ENCODE measurements at regions not wholly inside any gene's neighbourhood (a gene's known extent, or its start where the extent isn't known, plus 50 kb on each side); places are given as distances from the start of the nearest gene placed in this dataset.

- H3K4me1 Mint-ChIP-seq = no peaks in the 10 kb centered on the region
- no peak for TF ChIP-seq CTCF (IDR thresholded peaks at IDR 0.05)
- no peaks in the 10 kb centered on the region for H3K9me3 Mint-ChIP-seq
- H3K4me3 Mint-ChIP-seq = no peak overlapping the region
- H3K27me3 Mint-ChIP-seq (ENCODE audit: low read depth, poor library complexity) = no peaks in the 10 kb centered on the region
- H3K27ac Mint-ChIP-seq = no peak overlapping the region
- DNase-seq = no peak
- no peaks in the 10 kb centered on the region for H3K36me3 Mint-ChIP-seq (ENCODE audit: low read depth)
These were observed 656.9 kb downstream of the KCNT2 start for GRCh38 chr1:195951313-195951712.

- no peak overlapping the region for H3K27ac Mint-ChIP-seq
- no peaks in the 10 kb centered on the region for H3K27me3 Mint-ChIP-seq (ENCODE audit: low read depth, poor library complexity)
- no peaks in the 10 kb centered on the region for H3K4me1 Mint-ChIP-seq
- no peak for TF ChIP-seq CTCF (IDR thresholded peaks at IDR 0.05)
- no peak for DNase-seq
- no peak overlapping the region for H3K4me3 Mint-ChIP-seq
- H3K9me3 Mint-ChIP-seq = no peaks in the 10 kb centered on the region
- no peaks in the 10 kb centered on the region for H3K36me3 Mint-ChIP-seq (ENCODE audit: low read depth)
These were observed 659.9 kb downstream of the KCNT2 start for GRCh38 chr1:195948123-195948895.

- Mint-ChIP-seq H3K9me3 (no peaks in the 10 kb centered on the region), H3K27ac (no peak overlapping the region), H3K4me1 (no peaks in the 10 kb centered on the region), H3K36me3 (ENCODE audit: low read depth) (no peaks in the 10 kb centered on the region), H3K27me3 (ENCODE audit: low read depth, poor library complexity) (no peaks in the 10 kb centered on the region), H3K4me3 (no peak overlapping the region)
- TF ChIP-seq CTCF (IDR thresholded peaks at IDR 0.05) = no peak
- no peak for DNase-seq
These were observed 661.7 kb downstream of the KCNT2 start for GRCh38 chr1:195946500-195946899.

- Mint-ChIP-seq H3K27ac (no peak overlapping the region), H3K27me3 (ENCODE audit: low read depth, poor library complexity) (no peaks in the 10 kb centered on the region), H3K4me1 (no peaks in the 10 kb centered on the region), H3K36me3 (ENCODE audit: low read depth) (no peaks in the 10 kb centered on the region), H3K9me3 (no peaks in the 10 kb centered on the region), H3K4me3 (no peak overlapping the region)
- no peak for TF ChIP-seq CTCF (IDR thresholded peaks at IDR 0.05)
- no peak for DNase-seq
These were observed 666.4 kb downstream of the KCNT2 start for GRCh38 chr1:195941795-195942194.

- Mint-ChIP-seq H3K27ac (no peak overlapping the region), H3K4me3 (no peak overlapping the region), H3K36me3 (ENCODE audit: low read depth) (no peaks in the 10 kb centered on the region), H3K9me3 (no peaks in the 10 kb centered on the region), H3K4me1 (no peaks in the 10 kb centered on the region), H3K27me3 (ENCODE audit: low read depth, poor library complexity) (peaks cover 2% of the 10 kb centered on the region)
- no peak for DNase-seq
- no peak for TF ChIP-seq CTCF (IDR thresholded peaks at IDR 0.05)
These were observed 666.9 kb downstream of the KCNT2 start for GRCh38 chr1:195941314-195941713.

GRCh38 chr1:195939844-195940243, 668.4 kb downstream of the KCNT2 start:
- Mint-ChIP-seq H3K4me1 (no peaks in the 10 kb centered on the region), H3K9me3 (no peaks in the 10 kb centered on the region), H3K4me3 (no peak overlapping the region), H3K36me3 (ENCODE audit: low read depth) (no peaks in the 10 kb centered on the region), H3K27ac (no peak overlapping the region), H3K27me3 (ENCODE audit: low read depth, poor library complexity) (peaks cover 4% of the 10 kb centered on the region)
- no peak for TF ChIP-seq CTCF (IDR thresholded peaks at IDR 0.05)
- DNase-seq = no peak
